Suprapubic skin (tissue), 4 donors: ENCODE measurements at regions not wholly inside any gene's neighbourhood (a gene's known extent, or its start where the extent isn't known, plus 50 kb on each side); places are given as distances from the start of the nearest gene placed in this dataset.

Experiments
- DNase-seq, 2 donors: peaks; one replicate each; pipeline ENCODE4 v3.0.0-alpha.2; 2019; ENCODE audit warnings: low spot score in 2 of 2
- H3K27ac ChIP-seq: fragments of 200-600 bp; sonication (generic); one replicate; pipeline ENCODE4 v1.5.1; 2019
- H3K27me3 ChIP-seq: fragments of 200-600 bp; sonication (generic); one replicate; pipeline ENCODE4 v1.5.1; 2019
- H3K36me3 ChIP-seq: fragments of 200-600 bp; sonication (generic); one replicate; pipeline ENCODE4 v1.5.1; 2019
- H3K4me1 ChIP-seq: fragments of 200-600 bp; sonication (generic); one replicate; pipeline ENCODE4 v1.5.1; 2019
- H3K4me3 ChIP-seq: fragments of 200-600 bp; sonication (generic); one replicate; pipeline ENCODE4 v1.5.1; 2019; ENCODE audit warnings: mild to moderate bottlenecking
- H3K9me3 ChIP-seq: fragments of 200-600 bp; sonication (generic); one replicate; pipeline ENCODE4 v1.5.1; 2019
- CTCF ChIP-seq, 2 donors: fragments of 200-600 bp in 1 of 2; fragments of 450-650 bp in 1 of 2; sonication (generic) in 1 of 2; IDR thresholded peaks; one replicate each; pipeline ENCODE4 v1.5.1; 2016 to 2019; ENCODE audit warnings: antibody characterized with exemption in 2 of 2, mild to moderate bottlenecking in 1 of 2, moderate library complexity in 1 of 2
- EP300 ChIP-seq: sonication (generic); formaldehyde crosslinking; IDR thresholded peaks from one replicate; pipeline ENCODE4 v1.6.1; 2017; ENCODE audit warnings: antibody characterized with exemption
- POLR2A ChIP-seq, 2 donors: fragments of 450-650 bp; IDR thresholded peaks; one replicate each; pipeline ENCODE4 v1.6.1; 2017; ENCODE audit warnings: antibody characterized with exemption in 2 of 2, mild to moderate bottlenecking in 2 of 2, moderate library complexity in 2 of 2
- POLR2AphosphoS5 ChIP-seq, 3 donors: sonication (generic); formaldehyde crosslinking; IDR thresholded peaks; one replicate each; pipeline ENCODE4 v1.6.1; 2017; ENCODE audit warnings: antibody characterized with exemption in 3 of 3
- WGBS: methylation state at CpG from one replicate; pipeline ENCODE4 v1.1.5; 2018; 5-methylcytosine and 5-hydroxymethylcytosine counted together

DNA sequence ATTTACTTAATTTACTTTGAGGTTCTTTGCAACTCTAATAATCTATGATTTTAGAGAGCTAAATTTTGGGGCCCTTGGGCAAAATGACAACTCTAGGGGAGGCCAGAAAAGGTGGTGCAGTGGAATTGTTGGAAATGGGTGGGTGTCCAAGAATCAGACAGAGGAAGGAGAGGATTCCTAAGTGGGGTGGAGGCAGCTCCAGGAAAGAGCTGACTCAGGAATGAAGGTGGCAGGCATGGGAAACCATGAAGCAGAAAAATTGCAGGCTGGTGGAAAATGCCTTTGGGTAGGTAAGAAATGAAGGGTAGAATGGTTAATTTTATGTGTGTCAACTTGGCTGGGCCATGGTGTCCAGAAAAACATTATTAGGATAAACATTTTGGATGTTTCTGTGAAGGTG lies 248.5 kb upstream of the TUT7 start:
- DNase-seq = no peak
- no peak overlapping the region for H3K27ac ChIP-seq
- peaks cover 26% of the 10 kb centered on the region for H3K4me1 ChIP-seq

DNA sequence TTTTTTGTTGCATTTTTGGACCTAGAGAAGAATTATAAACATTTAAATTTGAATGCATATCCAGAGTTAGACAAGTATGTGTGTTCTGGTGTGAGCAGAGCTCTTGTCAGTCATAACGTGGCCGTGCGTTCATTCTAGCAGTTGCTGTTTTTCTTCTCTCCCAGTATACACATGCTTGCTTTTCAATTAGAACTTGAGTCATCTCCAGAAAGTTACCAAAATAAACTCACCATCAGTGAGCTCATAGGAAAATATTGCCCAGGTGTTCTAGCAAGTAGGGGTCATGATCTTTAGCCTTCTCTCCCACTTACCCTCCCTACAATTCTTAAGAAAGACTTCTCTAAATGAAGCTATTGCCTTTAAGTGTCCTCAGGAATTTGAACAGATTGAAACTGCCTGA lies 247.5 kb upstream of the TUT7 start:
- Histone ChIP-seq H3K27ac (no peak overlapping the region), H3K4me1 (peaks cover 26% of the 10 kb centered on the region), H3K27me3 (no peaks in the 10 kb centered on the region), H3K4me3 (no peak overlapping the region), H3K36me3 (no peaks in the 10 kb centered on the region), H3K9me3 (no peaks in the 10 kb centered on the region)
- no peak for TF ChIP-seq CTCF (IDR thresholded peaks at IDR 0.05)
- no peak for TF ChIP-seq EP300
- TF ChIP-seq POLR2A (IDR thresholded peaks at IDR 0.05) = no peak
- TF ChIP-seq POLR2AphosphoS5 (IDR thresholded peaks at IDR 0.05) = no peak
- DNase-seq = no peak
- WGBS = 45% methylated on average over 3 of the region's 3 CpGs

More for the DNA sequence above, 248.5 kb upstream of the TUT7 start:
- H3K4me3 ChIP-seq = no peak overlapping the region
- no peaks in the 10 kb centered on the region for H3K9me3 ChIP-seq
- TF ChIP-seq CTCF (IDR thresholded peaks at IDR 0.05) (no peak), POLR2A (IDR thresholded peaks at IDR 0.05) (no peak), EP300 (no peak), POLR2AphosphoS5 (IDR thresholded peaks at IDR 0.05) (no peak)
- no peaks in the 10 kb centered on the region for H3K27me3 ChIP-seq
- no peaks in the 10 kb centered on the region for H3K36me3 ChIP-seq

DNA sequence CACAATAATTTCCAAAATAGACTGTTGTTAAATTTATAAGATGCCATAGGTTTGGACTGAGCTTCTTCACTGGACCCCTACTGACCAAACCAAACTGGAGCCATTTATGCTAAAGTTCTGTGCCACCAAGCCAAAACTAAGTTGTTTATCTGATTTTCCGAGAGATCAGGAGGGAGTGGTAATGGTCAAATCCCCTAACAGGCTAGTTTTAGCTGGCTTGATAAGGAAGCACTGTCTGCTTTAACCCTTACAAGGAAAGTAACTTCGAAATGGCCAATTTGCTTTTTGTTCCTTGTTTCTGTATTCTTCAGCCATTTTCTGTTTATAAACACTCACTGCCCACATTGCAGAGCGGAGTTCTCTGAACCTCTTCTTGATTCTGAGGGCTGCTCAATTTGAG lies 246.8 kb upstream of the TUT7 start:
- Histone ChIP-seq H3K4me1 (peaks cover 26% of the 10 kb centered on the region), H3K36me3 (no peaks in the 10 kb centered on the region), H3K27me3 (no peaks in the 10 kb centered on the region), H3K4me3 (no peak overlapping the region), H3K27ac (no peak overlapping the region), H3K9me3 (no peaks in the 10 kb centered on the region)
- no peak for TF ChIP-seq EP300
- no peak for TF ChIP-seq POLR2AphosphoS5 (IDR thresholded peaks at IDR 0.05)
- 69% methylated on average over 3 of the region's 3 CpGs for WGBS
- DNase-seq = no peak

DNA sequence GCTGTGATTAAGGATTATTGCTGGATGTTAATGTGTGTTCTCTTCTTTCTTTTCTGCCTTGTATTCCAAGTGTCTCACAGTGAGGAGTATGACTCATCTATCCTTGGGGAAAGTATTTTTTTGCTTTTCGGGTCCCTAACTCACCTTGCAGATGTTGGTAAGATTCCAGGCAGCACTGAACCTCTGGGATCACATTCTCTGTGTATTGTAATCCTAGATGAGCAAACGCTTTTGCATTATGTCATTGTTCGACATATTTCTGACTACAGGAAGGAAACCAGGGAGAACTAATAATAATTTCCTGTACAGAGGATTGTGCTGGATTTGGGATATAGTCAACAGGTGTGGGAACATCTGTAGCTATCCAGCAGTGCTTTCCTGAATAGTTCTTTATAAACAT lies 246.1 kb upstream of the TUT7 start:
- DNase-seq = no peak
- Histone ChIP-seq H3K4me1 (peaks cover 26% of the 10 kb centered on the region), H3K9me3 (no peaks in the 10 kb centered on the region), H3K36me3 (no peaks in the 10 kb centered on the region), H3K27ac (no peak overlapping the region), H3K4me3 (no peak overlapping the region), H3K27me3 (no peaks in the 10 kb centered on the region)
- 9% methylated on average over 3 of the region's 3 CpGs for WGBS
- TF ChIP-seq POLR2A (IDR thresholded peaks at IDR 0.05) (no peak), CTCF (IDR thresholded peaks at IDR 0.05) (no peak), POLR2AphosphoS5 (IDR thresholded peaks at IDR 0.05) (no peak), EP300 (no peak)

DNA sequence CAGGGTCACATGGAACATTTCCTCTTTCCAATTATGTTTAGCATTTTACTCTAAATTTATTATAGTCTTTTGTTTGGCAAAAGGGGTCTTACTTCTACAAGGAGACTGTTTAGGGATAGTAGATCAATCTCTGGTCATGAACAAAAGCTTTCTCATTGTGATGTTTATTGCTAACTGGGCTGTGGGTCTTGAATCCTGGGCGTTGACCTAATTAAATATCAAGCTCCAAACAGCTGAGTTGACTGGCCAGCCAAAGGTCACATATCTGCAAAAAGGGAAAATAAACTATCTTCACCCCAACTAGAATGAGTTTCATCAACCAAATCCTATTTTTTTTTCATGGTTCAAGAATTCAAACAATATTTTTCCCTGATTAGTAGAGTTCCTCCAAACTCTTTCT lies 245.4 kb upstream of the TUT7 start:
- no peak for DNase-seq
- Histone ChIP-seq H3K4me1 (peaks cover 26% of the 10 kb centered on the region), H3K27ac (no peak overlapping the region), H3K9me3 (no peaks in the 10 kb centered on the region), H3K27me3 (no peaks in the 10 kb centered on the region), H3K36me3 (no peaks in the 10 kb centered on the region), H3K4me3 (no peak overlapping the region)
- TF ChIP-seq CTCF (IDR thresholded peaks at IDR 0.05) (no peak), POLR2AphosphoS5 (IDR thresholded peaks at IDR 0.05) (no peak), POLR2A (IDR thresholded peaks at IDR 0.05) (no peak), EP300 (no peak)
- 58% methylated on average over 1 of the region's 1 CpG for WGBS

GRCh38 chr9:86598411-86599239 lies 244.4 kb upstream of the TUT7 start:
- Histone ChIP-seq H3K4me3 (no peak overlapping the region), H3K27ac (no peak overlapping the region), H3K9me3 (no peaks in the 10 kb centered on the region), H3K36me3 (no peaks in the 10 kb centered on the region), H3K4me1 (peaks cover 26% of the 10 kb centered on the region), H3K27me3 (no peaks in the 10 kb centered on the region)
- DNase-seq = no peak
- TF ChIP-seq EP300 = no peak
- 52% methylated on average over 10 of the region's 10 CpGs for WGBS
